ENCODE measurements at regions not wholly inside any gene's neighbourhood (a gene's known extent, or its start where the extent isn't known, plus 50 kb on each side); places are given as distances from the start of the nearest gene placed in this dataset.

- H3K4me3 ChIP-seq: no peak overlapping the region
- H3K27ac ChIP-seq: no peak overlapping the region
Observed at GRCh38 chr15:36502509-36502908, 76.9 kb upstream of the CDIN1 start.

GRCh38 chr15:36506733-36507356 is 72.6 kb upstream of the CDIN1 start:
- H3K4me3 ChIP-seq: no peak overlapping the region
- no peak overlapping the region for H3K27ac ChIP-seq

GRCh38 chr15:36507458-36507857 is 72.0 kb upstream of the CDIN1 start:
- H3K27ac ChIP-seq: no peak overlapping the region
- H3K4me3 ChIP-seq: no peak overlapping the region

- no peak overlapping the region for H3K27ac ChIP-seq
Observed at GRCh38 chr15:36511594-36511993, 67.8 kb upstream of the CDIN1 start.

GRCh38 chr15:36517758-36518157 is 61.7 kb upstream of the CDIN1 start:
- no peak overlapping the region for H3K4me3 ChIP-seq
- no peak overlapping the region for H3K27ac ChIP-seq

More at GRCh38 chr15:36511594-36511993, 67.8 kb upstream of the CDIN1 start:
- H3K4me3 ChIP-seq: no peak overlapping the region

- Histone ChIP-seq H3K27ac (no peak overlapping the region), H3K4me3 (no peak overlapping the region)
Observed at GRCh38 chr15:36519067-36519466, 60.4 kb upstream of the CDIN1 start.

GRCh38 chr15:36525430-36525829 is 54.0 kb upstream of the CDIN1 start:
- Histone ChIP-seq H3K4me3 (no peak overlapping the region), H3K27ac (no peak overlapping the region)

- no peak overlapping the region for H3K27ac ChIP-seq
- H3K4me3 ChIP-seq: no peak overlapping the region
Observed at GRCh38 chr15:36527235-36528162, 51.9 kb upstream of the CDIN1 start.

GRCh38 chr15:36529296-36530011 is 50.0 kb upstream of the CDIN1 start:
- H3K4me3 ChIP-seq: no peak overlapping the region
- H3K27ac ChIP-seq: no peak overlapping the region
